Hematopoietic multipotent progenitor cell treated with erythropoietin and hydrocortisone succinate and interleukin-3 and kit ligand, for 15 days (in vitro differentiated cells): ENCODE measurements at regions not wholly inside any gene's neighbourhood (a gene's known extent, or its start where the extent isn't known, plus 50 kb on each side); places are given as distances from the start of the nearest gene placed in this dataset.
"Not testable (repeated sequence)": the region's sequence is repeated elsewhere in the genome, so short reads cannot be mapped to it uniquely, and the experiment has no call there.

Source experiments
- DNase-seq: peaks from one replicate; pipeline ENCODE4 v3.0.0-alpha.2; 2015; ENCODE audit warnings: low spot score

DNA sequence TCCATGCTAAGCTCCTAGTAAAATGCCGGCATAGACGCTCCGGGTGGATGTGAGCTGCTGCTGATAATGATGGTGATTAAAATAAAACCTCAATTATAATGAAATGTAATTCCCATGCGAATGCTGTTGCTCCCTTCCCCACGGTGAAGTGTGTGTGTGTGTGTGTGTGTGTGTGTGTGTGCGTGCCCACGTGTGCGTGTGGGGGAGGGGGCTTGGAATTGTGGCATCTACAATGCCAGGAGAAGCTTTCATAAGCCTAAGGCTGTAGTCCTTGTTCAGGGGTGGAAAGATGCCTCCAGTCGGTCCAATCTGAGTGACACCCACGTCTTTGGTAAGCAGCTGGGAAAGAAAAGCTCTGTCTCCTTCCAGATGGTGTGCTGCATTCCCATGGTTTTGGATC is 137.9 kb downstream of the CDH26 start:
- no peak for DNase-seq

DNA sequence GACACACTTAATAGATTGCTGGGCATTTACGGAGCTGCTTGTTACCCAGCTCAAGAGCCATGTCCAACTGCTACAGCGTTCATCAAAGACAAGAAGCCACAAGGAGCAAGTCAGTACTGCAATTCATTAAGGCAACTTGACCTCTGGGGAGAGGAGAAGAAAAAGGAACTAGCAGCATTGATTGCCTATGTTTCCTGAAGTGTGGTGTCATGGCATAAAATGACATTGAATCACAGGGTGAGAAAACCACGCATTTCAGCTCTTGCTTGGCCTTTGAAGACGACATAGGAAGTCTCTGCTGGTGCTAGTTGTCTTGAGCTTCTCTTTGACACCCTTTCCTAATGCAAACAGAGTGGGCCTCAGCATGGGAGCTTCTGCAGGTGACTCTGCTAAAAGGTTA is 139.1 kb downstream of the CDH26 start:
- DNase-seq: no peak

DNA sequence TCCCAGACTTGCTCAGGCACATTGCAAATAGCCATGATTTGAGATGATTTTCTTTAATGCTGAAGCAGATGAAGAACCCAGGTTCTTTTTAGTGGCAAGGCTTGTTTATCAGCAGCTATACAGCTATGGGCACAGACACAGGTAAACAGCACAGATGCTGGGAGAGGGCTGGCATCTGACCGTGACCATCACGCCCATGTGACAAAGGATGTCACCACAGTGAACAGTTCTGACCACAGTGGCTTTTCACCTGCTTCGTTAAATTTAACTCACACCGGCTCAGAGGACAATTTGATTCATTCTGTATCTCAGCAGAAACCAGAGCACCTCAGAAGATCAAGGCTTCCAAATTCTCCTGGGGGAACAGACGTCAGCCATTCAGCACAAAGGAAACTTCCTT is 142.6 kb downstream of the CDH26 start:
- DNase-seq: no peak

DNA sequence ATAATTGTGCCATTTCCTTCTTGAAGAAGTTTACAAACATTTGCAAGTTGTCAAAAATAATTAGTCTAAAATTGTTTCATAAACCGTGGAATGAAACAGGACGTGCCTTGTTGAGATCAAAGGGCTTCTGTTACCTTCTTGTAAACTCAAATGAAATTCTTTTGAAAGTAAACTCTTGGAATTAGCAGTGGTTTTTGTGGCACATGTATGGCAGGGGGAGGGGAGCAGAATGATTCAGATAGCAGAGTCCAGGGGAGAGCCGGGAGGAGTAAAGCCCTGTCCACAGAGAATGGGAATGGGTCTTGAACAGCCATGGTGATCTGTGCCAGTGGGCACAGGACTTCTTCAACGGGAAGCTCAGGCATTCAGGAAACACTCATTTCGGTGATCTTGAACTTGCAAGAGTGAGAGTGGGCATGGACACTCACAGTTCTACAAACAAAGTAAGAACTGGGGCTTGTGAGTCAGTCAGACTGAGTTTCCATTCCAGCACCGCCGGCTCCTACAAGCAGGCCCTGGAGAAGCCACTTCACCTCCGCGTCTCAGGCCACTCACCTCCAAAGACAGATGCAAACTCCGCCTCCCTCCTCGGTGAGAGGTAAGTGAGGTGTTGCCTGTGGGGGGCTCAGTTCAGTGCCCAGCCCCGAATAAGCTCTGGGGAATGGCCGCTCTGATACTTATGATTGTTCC is 143.1 kb downstream of the CDH26 start:
- no peak for DNase-seq

DNA sequence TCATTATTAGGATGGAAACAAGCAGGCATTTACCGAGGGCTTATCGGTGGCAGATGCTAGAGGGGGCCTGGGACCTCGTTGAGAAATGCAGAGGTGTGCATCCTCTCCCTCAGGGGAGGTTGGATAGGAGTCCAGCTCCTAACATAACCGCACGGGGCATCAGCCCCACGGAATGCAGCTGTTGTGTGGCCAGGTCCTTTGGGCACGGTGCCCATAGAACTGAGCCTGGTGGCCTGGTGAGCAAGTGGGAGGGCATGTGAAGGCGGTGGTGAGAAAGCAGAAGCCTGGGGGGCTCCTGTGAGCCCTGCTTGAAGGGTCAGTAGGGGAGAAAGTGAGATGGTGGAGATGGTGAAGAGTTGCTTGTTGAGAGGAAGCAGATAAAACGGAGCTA is 143.7 kb downstream of the CDH26 start:
- DNase-seq: no peak

DNA sequence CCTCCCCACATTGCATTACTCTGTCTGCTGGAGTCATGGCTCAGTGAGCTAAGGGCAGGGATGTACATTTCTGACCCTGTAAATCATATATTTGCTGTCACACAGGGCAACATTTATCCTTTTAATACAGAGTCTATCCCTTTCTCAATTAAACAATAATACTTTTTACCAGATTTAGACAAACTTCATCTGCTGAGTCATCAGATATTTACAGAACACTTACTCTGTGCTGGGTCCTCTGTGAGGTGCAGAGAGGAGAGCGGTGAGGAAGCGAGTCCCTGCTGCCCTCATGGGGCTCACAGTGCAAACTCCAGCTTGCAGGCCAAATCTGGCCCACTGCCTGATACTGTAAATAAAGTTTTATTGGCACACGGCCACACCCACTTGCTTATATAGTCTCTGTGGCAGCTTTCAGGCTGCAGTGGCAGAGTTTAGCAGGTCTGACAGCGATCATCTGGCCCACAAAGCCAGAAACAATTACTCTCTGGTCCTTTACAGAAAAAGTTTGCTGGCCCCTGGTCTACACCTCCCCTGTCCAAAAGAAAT is 144.5 kb downstream of the CDH26 start:
- no peak for DNase-seq

DNA sequence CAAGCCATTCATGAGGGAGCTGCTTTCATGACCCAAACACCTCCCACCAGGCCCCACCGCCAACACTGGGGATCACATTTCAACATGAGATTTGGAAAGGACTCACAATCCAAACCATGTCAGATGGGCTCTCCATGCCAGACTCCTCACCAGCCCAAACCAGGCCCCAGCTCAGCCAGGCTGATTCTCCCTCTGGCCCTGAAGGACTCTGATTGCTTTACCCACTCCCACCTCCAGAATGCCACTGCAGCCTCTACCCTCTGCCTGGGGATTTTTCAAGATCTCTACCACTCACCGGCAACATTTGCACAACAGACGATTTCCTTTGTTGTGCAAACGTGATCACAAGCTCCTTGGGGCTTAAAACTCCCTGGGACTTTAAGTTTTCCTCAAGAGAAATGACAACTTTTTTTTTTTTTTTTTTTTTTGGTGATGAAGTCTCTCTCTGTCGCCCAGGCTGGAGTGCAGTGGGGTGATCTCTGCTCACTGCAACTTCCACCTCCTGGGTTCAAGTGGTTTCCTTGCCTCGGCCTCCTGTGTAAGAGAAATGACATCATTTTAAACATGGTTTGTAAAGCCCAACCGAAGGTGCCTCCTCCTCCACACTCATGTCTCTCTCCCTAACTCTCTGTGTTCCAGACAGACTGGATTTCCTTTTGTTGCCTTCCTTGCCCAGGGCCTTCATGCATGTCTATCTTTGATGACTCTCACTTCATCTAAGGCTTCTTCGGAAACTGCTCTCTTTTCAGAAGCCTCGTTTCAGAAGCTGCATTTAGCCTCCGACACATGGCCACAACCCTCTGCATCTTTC is 147.0 kb downstream of the CDH26 start:
- no peak for DNase-seq

DNA sequence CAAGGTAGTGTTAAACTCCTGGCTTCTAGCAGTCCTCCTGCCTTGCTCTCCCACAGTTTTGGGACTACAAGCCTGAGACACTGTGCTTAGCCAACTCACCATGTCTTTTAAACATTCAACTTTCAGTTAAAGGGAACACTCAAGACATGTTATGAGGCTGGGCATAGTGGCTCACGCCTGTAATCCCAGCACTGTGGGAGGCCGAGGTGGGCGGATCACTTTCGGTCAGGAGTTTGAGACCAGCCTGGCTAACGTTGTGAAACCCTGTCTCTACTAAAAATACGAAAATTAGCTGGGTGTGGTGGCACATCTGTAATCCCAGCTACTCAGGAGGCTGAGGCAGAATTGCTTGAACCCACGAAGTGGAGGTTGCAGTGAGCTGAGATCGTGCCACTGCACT is 148.0 kb downstream of the CDH26 start:
- not testable (repeated sequence) for DNase-seq

DNA sequence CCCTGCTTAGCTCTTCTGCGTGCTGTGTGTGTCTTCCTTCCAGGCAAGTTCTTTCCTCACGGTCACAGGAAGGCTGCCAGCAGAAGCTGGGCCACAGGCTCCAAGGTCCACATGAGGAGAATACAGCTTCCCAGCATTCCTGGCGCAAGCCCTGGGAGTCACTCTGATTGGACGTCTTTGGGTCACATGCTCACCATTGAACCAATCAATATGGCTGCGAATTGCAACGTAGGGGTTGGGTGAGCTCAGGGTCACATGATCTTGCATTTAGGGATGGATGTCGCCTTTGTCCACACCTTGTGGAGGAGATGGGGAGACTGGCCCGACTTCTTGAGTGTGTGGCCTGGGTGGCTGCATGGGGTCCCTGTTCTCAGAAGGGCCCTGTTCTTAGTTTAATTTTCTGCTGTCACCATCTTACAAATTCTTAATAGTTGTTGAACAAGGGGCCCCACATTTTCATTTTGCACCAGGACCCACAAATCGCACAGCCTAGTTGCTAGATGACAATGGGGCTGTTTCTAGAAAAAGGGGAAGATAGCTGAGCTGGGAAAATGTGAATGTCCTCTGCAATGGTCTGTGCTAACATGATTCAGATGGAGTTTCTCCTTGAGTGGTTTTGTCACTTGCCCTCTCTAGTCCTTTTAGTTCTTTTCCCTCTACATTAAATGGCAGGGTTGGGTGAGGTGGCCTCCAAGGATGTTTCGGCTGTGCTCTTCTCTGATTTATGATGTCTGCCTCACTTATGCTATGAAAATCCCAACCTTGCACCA is 149.6 kb downstream of the CDH26 start:
- DNase-seq: no peak

DNA sequence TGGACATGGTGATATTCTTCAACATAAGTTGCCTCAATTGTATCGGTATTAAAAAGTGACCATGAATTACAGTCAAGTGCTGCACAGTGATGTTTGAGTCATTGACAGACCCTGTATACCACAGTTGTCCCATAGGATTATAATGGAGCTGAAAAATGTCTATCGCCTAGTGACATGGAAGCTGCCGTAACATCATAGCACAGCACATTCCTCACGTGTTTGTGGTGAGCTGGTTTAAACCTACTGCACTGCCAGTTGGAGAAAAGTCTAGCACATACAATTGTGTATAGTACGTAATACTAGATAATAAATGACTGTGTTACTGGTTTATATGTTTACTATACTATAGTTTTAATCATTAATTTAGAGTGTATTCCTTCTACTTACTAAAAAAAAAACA is 150.2 kb downstream of the CDH26 start:
- DNase-seq: no peak

DNA sequence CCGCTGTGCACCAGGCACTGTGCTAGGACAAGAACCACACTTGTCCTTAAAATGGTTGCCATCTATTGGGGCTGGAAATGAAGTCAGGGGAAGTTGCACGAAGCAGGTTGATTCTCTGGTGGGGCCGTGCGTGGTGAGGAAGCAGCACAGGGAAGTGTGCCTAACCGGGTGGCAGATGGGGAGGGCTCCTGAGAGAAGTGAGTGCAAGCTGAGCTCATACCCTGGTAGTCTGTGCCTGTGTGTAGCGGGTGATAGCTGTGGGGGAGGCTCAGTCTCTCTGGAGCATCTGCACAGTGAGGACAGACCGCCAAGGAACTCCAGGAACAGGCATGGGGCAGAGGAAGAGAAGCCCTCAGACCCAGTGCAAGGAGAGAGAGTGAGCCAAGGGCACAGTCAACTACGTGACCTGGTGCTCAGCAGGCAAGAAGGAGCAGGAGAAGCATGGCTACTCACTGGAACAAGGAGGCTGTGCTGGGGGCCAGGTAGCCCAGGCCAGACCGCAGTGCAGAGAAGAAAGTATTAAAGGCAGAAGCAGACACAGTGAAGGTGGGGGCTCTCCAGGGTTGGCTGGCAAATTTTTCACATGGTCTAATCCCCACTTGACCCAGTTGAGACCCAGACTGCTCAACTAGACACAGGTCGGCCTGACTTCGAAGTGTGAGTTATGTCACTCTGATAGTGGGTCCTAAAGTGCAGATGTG is 155.0 kb downstream of the CDH26 start:
- DNase-seq: no peak

DNA sequence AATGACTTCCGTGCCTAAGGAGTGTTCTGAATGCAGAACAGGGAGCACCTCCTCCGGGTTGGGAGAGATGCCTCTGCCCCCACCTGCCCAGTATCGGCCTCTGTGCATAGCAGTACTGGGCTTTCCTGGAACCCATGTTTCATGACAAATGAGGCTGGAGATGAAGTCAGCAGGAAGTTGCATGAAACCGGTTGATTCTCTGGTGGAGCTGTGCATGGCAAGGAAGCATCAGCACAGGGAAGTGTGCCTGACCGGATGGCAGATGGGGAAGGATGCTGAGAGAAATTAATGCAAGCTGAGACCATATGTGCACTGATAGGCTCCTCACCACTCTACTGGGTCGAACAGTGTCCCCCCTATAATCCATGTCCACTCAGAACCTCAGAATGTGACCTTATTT is 155.5 kb downstream of the CDH26 start:
- no peak for DNase-seq

DNA sequence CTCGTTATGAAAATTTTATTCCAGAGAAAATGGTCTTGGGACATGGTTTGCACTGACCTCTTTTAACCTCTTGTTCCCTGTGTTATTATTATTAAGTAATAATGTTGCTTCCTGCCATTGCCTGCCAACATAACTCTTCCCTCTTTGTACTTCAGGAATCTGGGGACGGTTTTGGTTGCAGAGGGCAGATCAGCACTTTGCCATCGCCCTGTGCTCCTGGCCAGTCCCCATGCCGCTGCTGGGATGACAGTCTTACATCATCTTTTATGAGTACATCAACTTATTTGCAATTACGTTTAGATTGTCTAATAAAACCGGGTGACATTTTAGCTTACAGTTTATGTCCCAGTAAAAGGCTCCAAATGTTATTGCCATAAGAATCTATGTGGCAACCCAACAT is 157.2 kb downstream of the CDH26 start:
- no peak for DNase-seq

DNA sequence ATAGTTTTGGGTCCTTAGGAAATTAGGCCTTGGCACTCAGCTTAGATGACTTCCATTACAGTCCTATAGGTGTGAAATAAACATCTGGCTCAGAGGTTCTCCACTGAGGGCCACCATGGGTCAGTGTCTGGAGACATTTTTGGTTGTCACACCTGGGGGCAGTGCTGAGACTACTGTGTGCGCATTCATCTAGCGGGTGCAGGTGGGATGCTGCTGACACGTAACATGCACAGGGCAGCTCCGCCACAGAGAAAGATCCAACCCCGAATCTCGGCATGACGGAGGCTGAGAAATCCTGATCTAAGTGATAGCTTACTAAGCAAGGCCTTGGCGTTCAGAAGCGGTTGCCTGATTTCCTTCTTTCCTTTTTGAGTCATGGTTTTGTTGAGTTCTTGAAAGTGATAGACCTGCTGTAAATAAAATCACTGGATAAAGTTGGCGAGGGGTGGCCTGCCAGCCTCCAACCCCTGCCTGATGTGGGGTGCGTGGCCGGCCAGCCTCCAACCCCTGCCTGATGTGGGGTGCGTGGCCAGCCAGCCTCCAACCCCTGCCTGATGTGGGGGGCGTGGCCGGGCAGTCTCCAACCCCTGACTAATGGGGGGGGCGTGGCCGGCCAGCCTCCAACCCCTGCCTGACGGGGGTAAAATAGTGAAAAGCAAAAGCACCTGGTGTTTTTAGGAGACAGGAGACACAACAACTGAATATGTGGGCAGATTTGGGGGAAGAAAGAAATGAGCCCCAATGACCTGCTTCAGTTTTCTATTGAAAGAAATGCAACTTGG is 158.1 kb downstream of the CDH26 start:
- DNase-seq: no peak

DNA sequence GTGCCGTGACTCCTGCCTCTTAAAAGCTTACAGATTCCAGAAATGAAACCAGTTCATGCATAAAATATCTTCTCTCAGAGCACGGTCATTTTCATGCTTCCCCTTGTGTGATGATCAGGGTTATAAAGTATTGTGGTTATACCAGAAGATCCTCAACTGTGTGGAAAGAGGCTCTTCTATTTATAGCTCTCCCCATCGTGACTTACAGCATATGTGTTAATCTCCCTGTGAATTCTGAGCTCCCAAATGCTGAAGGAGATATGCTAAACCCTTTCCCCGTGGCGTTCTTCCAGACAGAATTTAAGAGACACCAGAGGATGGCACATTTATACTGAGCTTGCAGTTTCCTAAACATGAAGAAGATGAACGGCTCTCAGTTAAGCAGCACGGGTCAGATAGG is 158.8 kb downstream of the CDH26 start:
- no peak for DNase-seq

DNA sequence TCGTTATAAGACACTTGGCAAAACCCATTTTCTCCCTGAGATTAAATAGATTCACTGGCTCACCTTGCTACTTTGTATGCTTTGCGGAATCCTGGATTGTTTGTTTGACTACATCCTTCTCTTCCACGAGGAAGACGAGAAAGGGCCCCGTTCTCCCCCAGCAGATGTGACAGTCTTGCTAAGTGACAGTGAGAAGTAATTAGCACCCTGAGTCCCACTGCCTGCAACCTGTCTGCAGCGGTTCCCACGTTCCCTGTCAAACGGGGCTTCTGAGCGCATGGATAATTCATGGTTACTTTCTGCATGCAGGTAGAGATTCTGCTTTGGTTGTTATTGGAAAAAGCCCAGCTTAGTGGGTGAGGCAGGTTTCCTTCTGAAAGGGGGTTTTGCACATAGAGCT is 163.7 kb downstream of the CDH26 start:
- no peak for DNase-seq

DNA sequence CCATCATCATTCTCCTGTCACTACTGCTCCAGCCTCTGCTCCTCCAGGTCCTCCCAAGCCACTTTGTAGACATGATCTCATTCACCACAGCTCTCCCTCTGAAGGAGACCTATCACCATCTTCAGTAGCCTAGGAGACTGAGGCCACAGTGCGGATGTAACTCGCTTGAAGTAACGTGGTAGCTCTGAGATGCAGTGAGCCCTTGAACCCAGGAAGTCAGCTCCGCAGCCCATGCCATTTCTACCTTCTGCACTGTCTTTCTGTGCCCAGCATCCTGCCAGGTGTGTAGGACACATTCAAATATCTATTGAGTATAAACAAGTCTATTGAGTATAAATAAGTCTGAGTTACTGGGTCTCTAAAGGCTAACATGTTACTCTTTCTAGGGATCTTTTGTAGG is 164.4 kb downstream of the CDH26 start:
- DNase-seq: no peak

DNA sequence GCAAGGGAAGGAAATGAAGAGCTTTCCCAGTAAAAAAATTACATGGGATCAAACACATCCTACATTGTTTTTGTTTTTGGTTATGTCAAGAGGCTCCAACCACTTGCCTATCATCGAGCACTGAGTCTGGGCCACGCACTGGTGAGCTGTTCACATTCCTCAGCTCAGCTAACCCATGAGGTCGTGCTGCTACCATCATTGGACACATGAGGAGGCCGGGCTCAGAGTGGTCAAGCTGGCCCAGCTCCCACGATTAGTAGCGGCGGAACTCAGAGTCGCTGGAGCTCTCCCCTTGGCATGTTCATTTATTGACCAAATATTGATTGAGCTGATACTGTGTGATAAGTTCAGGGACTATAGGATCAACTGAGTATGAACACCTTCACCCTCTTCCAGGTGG is 164.9 kb downstream of the CDH26 start:
- no peak for DNase-seq

DNA sequence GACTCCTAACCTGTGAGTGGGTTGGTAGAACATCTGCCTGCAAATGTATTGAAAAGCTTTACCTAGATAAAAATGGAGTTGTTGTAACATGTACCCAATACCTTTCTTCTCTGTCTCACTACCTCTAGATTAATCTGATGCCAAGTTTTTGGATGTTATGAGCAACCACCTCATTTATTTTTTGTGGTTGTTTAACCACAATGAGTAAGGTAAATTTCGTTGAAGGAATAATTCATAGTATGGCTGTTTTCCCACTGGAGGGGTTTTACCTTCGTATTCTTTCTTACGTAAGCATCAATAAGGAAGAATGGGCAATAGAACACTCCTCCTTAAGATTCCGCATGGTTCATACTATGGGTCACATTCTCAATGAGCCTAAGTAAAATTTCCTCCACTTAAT is 165.4 kb downstream of the CDH26 start:
- no peak for DNase-seq

DNA sequence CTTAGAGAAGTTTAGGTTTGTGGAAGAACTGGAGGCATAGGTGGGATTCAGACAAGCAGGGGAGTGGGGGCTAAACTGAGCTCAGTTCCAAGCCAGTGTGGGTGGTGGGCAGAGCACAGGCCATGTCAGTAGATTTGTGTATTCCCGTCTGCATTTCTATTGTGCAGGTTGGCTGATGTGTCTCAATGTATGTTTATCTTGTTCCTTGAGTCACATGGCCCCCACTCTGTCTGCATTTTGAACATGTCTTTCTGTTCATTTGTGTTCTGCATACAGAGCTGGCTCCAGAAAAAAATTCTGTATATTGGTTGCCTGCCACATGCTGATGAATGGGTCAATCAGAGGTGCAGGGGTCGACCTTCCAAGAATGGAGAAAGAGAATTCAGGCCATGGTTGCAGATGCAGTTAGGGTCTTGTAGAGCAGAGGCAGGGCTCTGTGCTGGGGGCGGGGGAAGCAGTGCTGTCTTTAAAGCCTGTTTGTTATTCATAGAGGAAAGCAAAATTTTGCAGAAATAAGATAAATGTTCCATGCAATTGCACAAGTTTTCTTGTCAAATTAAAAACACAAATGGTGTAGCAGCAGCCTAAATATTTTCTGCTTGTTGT is 166.7 kb downstream of the CDH26 start:
- no peak for DNase-seq

DNA sequence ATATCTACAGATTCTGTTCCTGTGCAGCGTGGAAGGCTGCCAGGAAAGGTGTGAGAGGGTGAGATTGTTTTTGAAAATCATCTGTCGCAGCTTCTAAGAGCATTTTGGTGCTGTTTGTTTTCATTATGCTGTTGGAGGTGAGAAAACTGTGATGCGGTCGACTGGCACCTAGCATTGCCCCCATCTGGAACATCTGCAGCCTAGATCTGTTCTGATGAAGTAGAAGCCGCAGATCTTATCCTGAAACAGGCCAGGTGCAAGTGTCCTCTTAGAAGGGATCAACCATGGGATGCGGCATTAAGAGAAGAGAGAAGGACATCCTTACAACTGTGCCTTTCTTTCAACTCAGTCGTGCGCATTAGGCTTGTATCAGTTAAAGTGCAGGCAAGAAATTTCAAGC is 167.3 kb downstream of the CDH26 start:
- DNase-seq: no peak
